ENCODE measurements at regions not wholly inside any gene's neighbourhood (a gene's known extent, or its start where the extent isn't known, plus 50 kb on each side); places are given as distances from the start of the nearest gene placed in this dataset.
"Not testable (repeated sequence)": the region's sequence is repeated elsewhere in the genome, so short reads cannot be mapped to it uniquely, and the experiment has no call there.

DNA sequence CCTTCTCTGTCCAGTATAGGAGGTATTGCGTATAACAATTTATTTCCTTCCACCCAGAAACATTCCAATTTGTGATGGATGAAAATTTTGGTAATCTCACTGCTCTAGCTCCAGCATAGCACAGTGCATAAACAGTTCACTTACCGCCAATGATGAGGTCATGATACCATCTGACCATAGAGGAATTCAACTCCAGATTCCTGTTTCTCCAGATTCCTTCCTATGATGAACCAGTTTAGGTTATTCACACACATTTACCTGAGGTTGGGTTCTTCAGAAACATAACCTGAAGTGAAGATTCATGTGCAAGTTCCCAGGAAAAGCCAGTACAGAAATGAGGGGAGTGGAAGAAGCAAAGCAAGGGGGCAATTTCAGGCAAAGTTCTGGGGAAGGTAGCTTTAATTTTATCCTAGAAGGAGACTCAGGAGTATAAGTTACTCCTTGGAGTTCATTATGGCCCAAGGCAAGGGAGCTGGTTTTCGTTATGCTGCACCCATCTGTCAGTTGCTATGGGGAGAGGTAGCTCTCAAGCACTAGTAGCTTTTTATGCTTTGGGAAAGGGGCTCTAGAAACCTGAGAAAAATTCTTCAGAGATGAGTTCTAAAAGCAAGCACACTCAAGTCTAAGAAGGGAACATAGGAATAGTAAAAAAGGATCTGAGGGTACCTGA lies 121.6 kb downstream of the CASP12 start:
- TF ChIP-seq, protein P1, sequence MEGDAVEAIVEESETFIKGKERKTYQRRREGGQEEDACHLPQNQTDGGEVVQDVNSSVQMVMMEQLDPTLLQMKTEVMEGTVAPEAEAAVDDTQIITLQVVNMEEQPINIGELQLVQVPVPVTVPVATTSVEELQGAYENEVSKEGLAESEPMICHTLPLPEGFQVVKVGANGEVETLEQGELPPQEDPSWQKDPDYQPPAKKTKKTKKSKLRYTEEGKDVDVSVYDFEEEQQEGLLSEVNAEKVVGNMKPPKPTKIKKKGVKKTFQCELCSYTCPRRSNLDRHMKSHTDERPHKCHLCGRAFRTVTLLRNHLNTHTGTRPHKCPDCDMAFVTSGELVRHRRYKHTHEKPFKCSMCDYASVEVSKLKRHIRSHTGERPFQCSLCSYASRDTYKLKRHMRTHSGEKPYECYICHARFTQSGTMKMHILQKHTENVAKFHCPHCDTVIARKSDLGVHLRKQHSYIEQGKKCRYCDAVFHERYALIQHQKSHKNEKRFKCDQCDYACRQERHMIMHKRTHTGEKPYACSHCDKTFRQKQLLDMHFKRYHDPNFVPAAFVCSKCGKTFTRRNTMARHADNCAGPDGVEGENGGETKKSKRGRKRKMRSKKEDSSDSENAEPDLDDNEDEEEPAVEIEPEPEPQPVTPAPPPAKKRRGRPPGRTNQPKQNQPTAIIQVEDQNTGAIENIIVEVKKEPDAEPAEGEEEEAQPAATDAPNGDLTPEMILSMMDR (IDR thresholded peaks at IDR 0.05; ENCODE audit: insufficient read depth, low read length, severe bottlenecking) = no peak
- Histone ChIP-seq H3K27me3 (ENCODE audit: control insufficient read depth, insufficient read depth, low read length) (no peaks in the 10 kb centered on the region), H3K36me3 (ENCODE audit: control insufficient read depth, insufficient read depth, low read length) (no peaks in the 10 kb centered on the region), H3K4me3 (ENCODE audit: low read depth, low read length) (no peak overlapping the region)
- FAIRE-seq (no peak), DNase-seq (ENCODE audit: low read depth) (peak; percentile 85)

DNA sequence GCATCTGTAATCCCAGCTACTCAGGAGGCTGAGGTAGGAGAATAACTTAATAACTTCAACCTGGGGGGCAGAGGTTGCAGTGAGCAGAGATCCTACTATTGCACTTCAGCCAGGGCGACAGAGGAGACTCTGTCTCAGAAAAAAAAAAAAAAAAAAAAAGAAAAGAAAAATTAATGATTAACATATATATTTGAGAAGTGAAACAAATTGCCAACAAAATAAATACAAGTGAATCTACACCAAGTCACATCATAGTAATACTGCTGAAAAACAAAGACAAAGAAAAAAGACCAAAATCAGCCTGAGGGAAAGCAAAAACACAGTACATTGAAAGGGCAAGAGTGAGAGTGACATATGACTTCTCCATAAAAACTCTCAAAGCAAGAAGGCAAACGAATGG lies 123.7 kb downstream of the CASP12 start:
- FAIRE-seq (no peak), DNase-seq (ENCODE audit: low read depth) (no peak)
- H3K4me3 ChIP-seq (ENCODE audit: low read depth, low read length) = no peak overlapping the region
- no peaks in the 10 kb centered on the region for H3K27me3 ChIP-seq (ENCODE audit: control insufficient read depth, insufficient read depth, low read length)
- H3K36me3 ChIP-seq (ENCODE audit: control insufficient read depth, insufficient read depth, low read length) = no peaks in the 10 kb centered on the region
- TF ChIP-seq, protein P1 (IDR thresholded peaks at IDR 0.05; ENCODE audit: insufficient read depth, low read length, severe bottlenecking) = no peak

DNA sequence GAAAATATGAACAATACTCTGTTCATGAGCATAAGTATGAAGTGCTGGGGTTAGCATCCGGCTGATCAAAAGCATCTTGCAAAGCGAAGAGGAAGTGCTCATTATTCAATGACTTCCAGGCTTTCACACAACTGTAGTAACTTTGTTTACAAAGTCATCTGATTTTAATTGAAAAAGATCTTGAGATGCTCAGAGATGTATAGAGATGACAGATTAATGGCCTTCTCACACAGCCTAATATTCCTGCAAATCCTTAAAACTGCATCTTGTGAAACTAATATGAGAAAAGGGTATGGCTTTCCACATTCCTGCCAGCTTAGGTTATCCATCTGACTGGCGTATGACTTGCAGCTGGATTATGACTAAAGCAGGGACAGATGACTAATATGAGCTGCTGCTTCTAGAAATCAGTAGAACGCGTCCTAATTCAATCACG lies 125.4 kb downstream of the CASP12 start:
- TF ChIP-seq, protein P1 (IDR thresholded peaks at IDR 0.05; ENCODE audit: insufficient read depth, low read length, severe bottlenecking) = no peak
- no peaks in the 10 kb centered on the region for H3K36me3 ChIP-seq (ENCODE audit: control insufficient read depth, insufficient read depth, low read length)
- FAIRE-seq = no peak
- no peaks in the 10 kb centered on the region for H3K27me3 ChIP-seq (ENCODE audit: control insufficient read depth, insufficient read depth, low read length)
- peak; percentile 97 for DNase-seq (ENCODE audit: low read depth)
- no peak overlapping the region for H3K4me3 ChIP-seq (ENCODE audit: low read depth, low read length)

DNA sequence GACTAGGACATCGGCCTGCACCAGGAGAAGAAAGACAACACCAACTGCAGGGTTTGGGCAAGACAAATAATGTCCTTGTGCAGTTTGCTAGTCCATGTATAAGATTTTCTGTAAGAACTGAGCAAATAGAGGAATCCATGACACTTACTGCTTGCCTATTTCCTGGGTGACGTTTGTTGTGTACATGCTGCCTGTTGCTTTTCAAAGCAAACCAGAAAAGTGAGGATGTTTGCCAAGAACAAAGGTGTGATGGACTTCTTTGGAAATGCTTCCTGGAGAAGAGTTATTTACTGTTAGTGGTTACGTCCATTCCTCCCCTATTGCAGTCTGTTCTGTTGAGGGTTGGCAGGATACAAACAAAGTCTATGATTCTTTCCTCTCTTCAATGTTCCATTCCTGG lies 126.5 kb downstream of the CASP12 start:
- no peaks in the 10 kb centered on the region for H3K36me3 ChIP-seq (ENCODE audit: control insufficient read depth, insufficient read depth, low read length)
- DNase-seq (ENCODE audit: low read depth) (peak; percentile 94), FAIRE-seq (peak; percentile 97)
- H3K4me3 ChIP-seq (ENCODE audit: low read depth, low read length) = no peak overlapping the region
- TF ChIP-seq, protein P1 (IDR thresholded peaks at IDR 0.05; ENCODE audit: insufficient read depth, low read length, severe bottlenecking) = no peak
- no peaks in the 10 kb centered on the region for H3K27me3 ChIP-seq (ENCODE audit: control insufficient read depth, insufficient read depth, low read length)

DNA sequence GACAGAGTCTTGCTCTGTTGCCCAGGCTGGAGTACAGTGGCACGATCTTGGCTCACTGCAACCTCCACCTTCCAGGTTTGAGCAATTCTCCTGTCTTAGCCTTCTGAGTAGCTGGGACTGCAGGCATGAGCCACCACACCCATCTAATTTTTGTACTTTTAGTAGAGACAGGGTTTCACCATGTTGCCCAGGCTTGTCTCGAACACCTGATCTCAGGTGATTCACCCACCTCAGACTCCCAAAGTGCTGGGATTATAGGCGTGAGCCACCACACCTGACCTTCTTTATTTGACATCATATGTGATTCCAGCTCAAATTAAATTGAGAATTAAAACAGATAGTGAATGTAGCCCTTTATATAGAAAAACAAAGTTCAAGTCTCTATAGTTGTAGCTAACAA lies 127.2 kb downstream of the CASP12 start:
- H3K36me3 ChIP-seq (ENCODE audit: control insufficient read depth, insufficient read depth, low read length); FAIRE-seq; H3K4me3 ChIP-seq (ENCODE audit: low read depth, low read length); H3K27me3 ChIP-seq (ENCODE audit: control insufficient read depth, insufficient read depth, low read length): not testable (repeated sequence)
- DNase-seq (ENCODE audit: low read depth) = peak; percentile 89

DNA sequence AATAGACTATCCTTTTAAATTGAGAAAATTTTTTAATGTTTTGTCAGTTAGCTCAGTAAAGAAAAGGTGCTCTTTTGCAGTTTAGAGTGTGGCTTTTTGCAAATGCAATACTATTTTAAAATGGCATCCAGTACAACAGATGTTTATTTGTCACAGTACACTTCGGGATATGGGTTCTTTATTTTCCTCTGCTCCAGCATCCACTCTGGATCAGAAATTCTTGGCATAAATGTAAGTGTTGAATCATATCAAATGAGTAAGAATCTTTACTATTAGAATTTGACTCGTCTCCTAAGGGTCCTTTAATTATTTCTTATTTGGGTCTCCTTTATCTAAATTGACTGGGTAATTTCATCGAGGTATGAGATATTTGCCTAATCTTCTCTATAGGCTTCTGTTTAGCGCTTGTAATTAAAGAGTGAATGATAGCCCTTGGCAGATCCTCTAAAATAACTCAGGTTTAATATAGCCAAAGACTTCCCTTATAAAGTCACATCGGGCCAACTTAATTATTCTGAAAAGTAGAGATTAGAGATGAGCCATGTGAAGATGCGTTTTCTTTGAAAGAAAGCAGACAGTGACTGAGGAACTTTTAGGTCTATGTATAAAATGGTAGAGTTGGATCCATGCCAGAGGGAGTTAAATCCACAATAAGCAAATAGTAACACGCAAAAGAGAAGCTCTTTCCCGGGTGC lies 132.7 kb downstream of the CASP12 start:
- no peak for FAIRE-seq

More for the DNA sequence above, 132.7 kb downstream of the CASP12 start:
- H3K36me3 ChIP-seq (ENCODE audit: control insufficient read depth, insufficient read depth, low read length) = no peaks in the 10 kb centered on the region
- TF ChIP-seq, protein P1 (IDR thresholded peaks at IDR 0.05; ENCODE audit: insufficient read depth, low read length, severe bottlenecking) = no peak
- no peaks in the 10 kb centered on the region for H3K27me3 ChIP-seq (ENCODE audit: control insufficient read depth, insufficient read depth, low read length)
- no peak for DNase-seq (ENCODE audit: low read depth)
- H3K4me3 ChIP-seq (ENCODE audit: low read depth, low read length) = no peak overlapping the region

All from bronchial epithelial cell (primary cell).